ENCODE measurements at regions not wholly inside any gene's neighbourhood (a gene's known extent, or its start where the extent isn't known, plus 50 kb on each side); places are given as distances from the start of the nearest gene placed in this dataset.

GRCh38 chr3:29178809-29179793 lies 101.8 kb upstream of the RBMS3 start (continued):
- TF ChIP-seq CHD7 (IDR thresholded peaks at IDR 0.05; ENCODE audit: insufficient replicate concordance, low read length): no peak
- TF ChIP-seq ASH2L (IDR thresholded peaks at IDR 0.05; ENCODE audit: low read length): no peak
- TF ChIP-seq TAF1 (IDR thresholded peaks at IDR 0.05; ENCODE audit: low read depth, low read length): no peak

Measured in H1 (cell line).